ENCODE measurements at regions not wholly inside any gene's neighbourhood (a gene's known extent, or its start where the extent isn't known, plus 50 kb on each side); places are given as distances from the start of the nearest gene placed in this dataset.

GRCh38 chr13:111402441-111402840, 82.0 kb downstream of the TEX29 start:
- TF ChIP-seq EZH2 (IDR thresholded peaks at IDR 0.05; ENCODE audit: low read length) = no peak
- TF ChIP-seq CTCF (optimal IDR thresholded peaks at IDR 0.05 in 1 of 3, IDR thresholded peaks at IDR 0.05 in 1 of 3, conservative IDR thresholded peaks at IDR 0.05 in 1 of 3; ENCODE audit: extremely low read depth in 1 of 3, insufficient read depth in 2 of 3, low read length in 3 of 3) = no peak

All from keratinocyte (primary cell).